Upper lobe of right lung (tissue), 1 donor: ENCODE measurements at regions not wholly inside any gene's neighbourhood (a gene's known extent, or its start where the extent isn't known, plus 50 kb on each side); places are given as distances from the start of the nearest gene placed in this dataset.

Experiments used
- ATAC-seq: fragments of 200-7000 bp; cut with Tn5 transposase; one replicate; pipeline ENCODE4 v1.9.1; 2020; ENCODE audit warnings: mild to moderate bottlenecking, moderate library complexity
- DNase-seq: peaks from one replicate; pipeline ENCODE4 v3.0.0-alpha.2; 2020
- H3K27ac ChIP-seq: fragments of 200-600 bp; one replicate; pipeline ENCODE4 v1.8.0; 2022
- H3K27me3 ChIP-seq: fragments of 200-600 bp; one replicate; pipeline ENCODE4 v1.8.0; 2022; ENCODE audit warnings: mild to moderate bottlenecking
- H3K36me3 ChIP-seq: fragments of 200-600 bp; one replicate; pipeline ENCODE4 v1.8.0; 2022
- H3K4me1 ChIP-seq: fragments of 200-600 bp; one replicate; pipeline ENCODE4 v1.8.0; 2022
- H3K4me3 ChIP-seq: fragments of 200-600 bp; one replicate; pipeline ENCODE4 v1.8.0; 2022; ENCODE audit warnings: mild to moderate bottlenecking
- H3K9me3 ChIP-seq: fragments of 200-600 bp; one replicate; pipeline ENCODE4 v1.8.0; 2022
- intact Hi-C: fragments of 100-400 bp; cut with DNase I; formaldehyde crosslinking; loops from one replicate; pipeline ENCODE4 v1.11.0; 2022
- TF ChIP-seq, protein P1 (sequence below): fragments of 200-600 bp; IDR thresholded peaks from one replicate; pipeline ENCODE4 v1.8.0; 2022; ENCODE audit warnings: antibody characterized with exemption
- donor health status: DM: no; HTN: yes; CAD: no; lungs with severe emphysema.

GRCh38 chr6:1525364-1526038 is 84.2 kb upstream of the FOXC1 start:
- Histone ChIP-seq H3K4me3 (no peak overlapping the region), H3K27ac (peak overlapping the region; percentile 42), H3K36me3 (no peaks in the 10 kb centered on the region), H3K27me3 (peaks cover 16% of the 10 kb centered on the region), H3K9me3 (no peaks in the 10 kb centered on the region), H3K4me1 (peaks cover 16% of the 10 kb centered on the region)
- intact Hi-C loops, result no loop called here
- peak; percentile 39 for ATAC-seq
- TF ChIP-seq, protein P1, sequence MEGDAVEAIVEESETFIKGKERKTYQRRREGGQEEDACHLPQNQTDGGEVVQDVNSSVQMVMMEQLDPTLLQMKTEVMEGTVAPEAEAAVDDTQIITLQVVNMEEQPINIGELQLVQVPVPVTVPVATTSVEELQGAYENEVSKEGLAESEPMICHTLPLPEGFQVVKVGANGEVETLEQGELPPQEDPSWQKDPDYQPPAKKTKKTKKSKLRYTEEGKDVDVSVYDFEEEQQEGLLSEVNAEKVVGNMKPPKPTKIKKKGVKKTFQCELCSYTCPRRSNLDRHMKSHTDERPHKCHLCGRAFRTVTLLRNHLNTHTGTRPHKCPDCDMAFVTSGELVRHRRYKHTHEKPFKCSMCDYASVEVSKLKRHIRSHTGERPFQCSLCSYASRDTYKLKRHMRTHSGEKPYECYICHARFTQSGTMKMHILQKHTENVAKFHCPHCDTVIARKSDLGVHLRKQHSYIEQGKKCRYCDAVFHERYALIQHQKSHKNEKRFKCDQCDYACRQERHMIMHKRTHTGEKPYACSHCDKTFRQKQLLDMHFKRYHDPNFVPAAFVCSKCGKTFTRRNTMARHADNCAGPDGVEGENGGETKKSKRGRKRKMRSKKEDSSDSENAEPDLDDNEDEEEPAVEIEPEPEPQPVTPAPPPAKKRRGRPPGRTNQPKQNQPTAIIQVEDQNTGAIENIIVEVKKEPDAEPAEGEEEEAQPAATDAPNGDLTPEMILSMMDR, result no peak
- no peak for DNase-seq

DNA sequence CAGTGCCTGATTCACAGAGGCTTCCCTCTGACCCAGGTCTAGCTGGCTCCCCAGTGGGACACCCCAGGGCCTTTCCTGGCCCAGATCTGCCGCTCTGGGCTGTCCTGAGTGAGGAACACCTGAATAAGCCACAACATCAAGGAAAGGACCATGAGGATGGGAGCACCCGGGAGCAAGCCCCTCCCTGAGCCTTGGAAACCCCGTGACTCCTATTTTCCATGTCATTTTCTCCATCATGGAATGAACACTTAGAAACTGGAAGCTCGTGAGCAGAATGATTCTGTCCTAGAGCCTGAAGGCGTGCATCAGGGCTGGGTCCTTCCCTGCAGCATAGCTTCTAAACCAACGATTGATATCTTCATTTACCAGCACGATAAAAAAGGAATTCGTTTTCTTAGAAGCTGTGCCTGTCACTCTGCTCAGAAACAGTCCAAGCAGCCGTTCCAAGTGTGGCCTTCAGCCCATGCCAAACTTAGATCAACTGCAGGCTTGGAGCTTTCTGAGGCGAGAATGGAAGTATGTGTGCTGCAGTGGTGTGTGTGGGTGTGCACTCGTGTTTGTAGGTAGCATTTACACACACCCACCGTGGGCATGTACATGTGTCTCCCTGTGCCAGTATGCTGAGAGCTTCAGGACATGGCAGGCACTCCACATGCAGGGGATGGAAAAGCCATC is 83.2 kb upstream of the FOXC1 start:
- H3K4me3 ChIP-seq, result no peak overlapping the region
- H3K36me3 ChIP-seq, result no peaks in the 10 kb centered on the region
- H3K27ac ChIP-seq, result peak overlapping the region; percentile 42
- DNase-seq, result no peak
- TF ChIP-seq, protein P1, result no peak
- H3K27me3 ChIP-seq, result peaks cover 16% of the 10 kb centered on the region
- intact Hi-C loops, result no loop called here
- H3K4me1 ChIP-seq, result peaks cover 16% of the 10 kb centered on the region
- ATAC-seq, result no peak
- H3K9me3 ChIP-seq, result no peaks in the 10 kb centered on the region

DNA sequence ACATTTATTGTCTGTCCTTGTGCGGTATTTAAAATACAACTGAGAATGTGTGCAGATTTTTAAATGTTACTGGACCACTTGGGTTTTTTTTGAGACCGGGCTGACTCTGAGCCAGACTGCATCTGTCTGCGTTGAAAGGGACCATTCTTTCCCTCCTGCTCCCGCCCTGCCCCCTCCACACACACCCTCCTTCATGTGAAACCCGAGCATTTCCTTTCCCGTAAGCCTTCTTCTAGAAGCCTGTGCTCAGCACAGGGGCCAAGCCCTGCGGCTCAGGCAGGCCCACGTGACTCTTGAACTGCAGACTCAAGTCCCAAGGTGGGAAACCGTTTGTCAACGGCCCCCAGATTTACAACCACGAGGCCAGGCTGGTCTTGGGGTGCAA is 82.7 kb upstream of the FOXC1 start:
- Histone ChIP-seq H3K27me3 (peaks cover 16% of the 10 kb centered on the region), H3K27ac (no peak overlapping the region), H3K4me1 (peaks cover 16% of the 10 kb centered on the region), H3K4me3 (no peak overlapping the region), H3K36me3 (no peaks in the 10 kb centered on the region), H3K9me3 (no peaks in the 10 kb centered on the region)
- TF ChIP-seq, protein P1, result no peak
- intact Hi-C loops, result no loop called here
- ATAC-seq, result peak; percentile 43
- DNase-seq, result no peak

GRCh38 chr6:1535295-1535694 is 74.4 kb upstream of the FOXC1 start:
- Histone ChIP-seq H3K27me3 (no peaks in the 10 kb centered on the region), H3K9me3 (no peaks in the 10 kb centered on the region), H3K4me1 (no peaks in the 10 kb centered on the region), H3K36me3 (no peaks in the 10 kb centered on the region), H3K4me3 (no peak overlapping the region), H3K27ac (no peak overlapping the region)
- DNase-seq, result no peak
- ATAC-seq, result no peak
- TF ChIP-seq, protein P1, result no peak
- intact Hi-C loops, result no loop called here

DNA sequence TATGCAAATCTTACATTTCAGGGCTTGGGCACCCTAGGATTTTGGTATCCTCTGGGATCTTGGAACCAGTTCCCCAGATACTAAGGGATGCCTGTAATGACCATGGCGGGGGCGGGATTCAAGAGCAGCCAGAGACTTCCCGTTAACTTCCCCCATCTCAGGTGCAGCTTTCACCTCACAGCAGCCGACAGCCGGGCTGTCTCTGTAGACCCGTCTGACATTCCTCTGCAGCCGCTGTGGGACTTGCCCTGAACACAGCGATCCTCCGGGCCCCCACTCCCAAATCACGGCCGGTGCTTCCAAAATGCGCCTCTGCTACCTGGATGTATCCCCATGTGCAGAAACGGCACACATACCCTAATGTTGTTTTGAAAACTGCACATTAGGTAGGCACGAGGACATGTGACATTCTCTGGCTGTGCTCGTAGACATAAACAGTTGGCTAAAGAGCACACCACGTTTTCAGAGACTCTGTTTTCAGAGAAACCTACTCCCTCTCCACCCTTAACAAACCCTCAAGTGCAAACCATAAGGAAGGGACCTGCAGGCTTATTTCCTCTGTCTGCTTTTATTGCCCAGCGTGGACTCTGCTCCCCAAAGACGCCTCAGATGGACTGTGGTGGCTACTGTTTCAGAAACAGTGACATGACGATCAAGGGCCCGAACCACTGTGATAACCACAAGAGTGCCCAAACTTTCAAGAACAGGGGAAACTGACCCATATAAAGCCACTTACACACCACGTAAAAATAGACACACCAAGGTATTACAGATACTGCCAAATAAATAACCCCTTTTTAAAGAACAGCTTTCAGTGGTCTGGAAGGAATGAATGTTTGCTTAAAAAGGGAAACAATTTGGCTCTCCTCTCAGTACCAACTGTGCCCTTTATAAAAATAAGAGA is 72.9 kb upstream of the FOXC1 start:
- DNase-seq, result no peak
- Histone ChIP-seq H3K9me3 (no peaks in the 10 kb centered on the region), H3K27ac (no peak overlapping the region), H3K27me3 (no peaks in the 10 kb centered on the region), H3K36me3 (no peaks in the 10 kb centered on the region), H3K4me3 (no peak overlapping the region), H3K4me1 (no peaks in the 10 kb centered on the region)
- ATAC-seq, result no peak
- TF ChIP-seq, protein P1, result no peak
- intact Hi-C loops, result no loop called here
